Central memory CD8-positive, alpha-beta T cell (primary cell): ENCODE measurements at regions not wholly inside any gene's neighbourhood (a gene's known extent, or its start where the extent isn't known, plus 50 kb on each side); places are given as distances from the start of the nearest gene placed in this dataset.
"Not testable (repeated sequence)": the region's sequence is repeated elsewhere in the genome, so short reads cannot be mapped to it uniquely, and the experiment has no call there.

Experiments
- ATAC-seq: fragments of 150-1000 bp; cut with Tn5 transposase; replicated peaks from 2 replicates; pipeline ENCODE4 v1.10.0; 2022; ENCODE audit warnings: mild to moderate bottlenecking, moderate FRiP score, moderate number of reproducible peaks; ENCODE audit not compliant: poor library complexity, severe bottlenecking; ENCODE audit errors: extremely low read depth
- DNase-seq, 2 donors: peaks; one replicate each; pipeline ENCODE4 v3.0.0; 2021; ENCODE audit warnings: low spot score in 2 of 2
- H3K27ac Mint-ChIP-seq: one replicate; pipeline ENCODE4 v1.8.0; 2022; ENCODE audit warnings: low read depth, mild to moderate bottlenecking, moderate library complexity, mixed read lengths
- H3K27me3 Mint-ChIP-seq: one replicate; pipeline ENCODE4 v1.8.0; 2022; ENCODE audit warnings: mixed read lengths
- H3K36me3 Mint-ChIP-seq: one replicate; pipeline ENCODE4 v1.8.0; 2022; ENCODE audit warnings: mild to moderate bottlenecking, moderate library complexity, mixed read lengths; ENCODE audit not compliant: insufficient read depth
- H3K4me1 Mint-ChIP-seq: one replicate; pipeline ENCODE4 v1.8.0; 2022; ENCODE audit warnings: mixed read lengths
- H3K4me3 Mint-ChIP-seq: one replicate; pipeline ENCODE4 v1.8.0; 2022; ENCODE audit warnings: mild to moderate bottlenecking, moderate library complexity, mixed read lengths
- H3K9me3 Mint-ChIP-seq: one replicate; pipeline ENCODE4 v1.8.0; 2022; ENCODE audit warnings: mixed read lengths

DNA sequence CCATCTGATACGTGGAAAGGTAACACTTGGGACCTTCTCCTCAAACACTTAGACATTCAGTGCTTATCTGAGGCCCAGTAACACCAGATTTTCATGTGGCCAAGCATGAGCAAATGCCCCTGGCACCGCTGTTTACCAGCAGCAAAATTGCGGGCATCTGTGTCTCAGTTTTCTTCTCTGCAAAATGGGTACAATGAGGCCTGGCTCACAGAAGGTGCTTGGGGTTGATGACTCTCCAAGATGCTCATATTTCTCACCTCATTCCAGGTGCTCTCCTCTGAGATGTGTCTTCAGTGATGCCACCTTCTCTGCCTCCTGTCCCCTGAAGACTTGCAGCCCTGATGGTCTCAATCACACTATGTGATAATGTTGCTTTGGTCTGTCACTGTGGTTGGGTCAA is 321.7 kb downstream of the TSN start:
- ATAC-seq (no peak), DNase-seq (no peak)
- H3K27ac Mint-ChIP-seq = no peak overlapping the region
- no peaks in the 10 kb centered on the region for H3K27me3 Mint-ChIP-seq
- H3K4me1 Mint-ChIP-seq = no peaks in the 10 kb centered on the region
- no peaks in the 10 kb centered on the region for H3K9me3 Mint-ChIP-seq
- H3K36me3 Mint-ChIP-seq = no peaks in the 10 kb centered on the region
- H3K4me3 Mint-ChIP-seq = no peak overlapping the region

DNA sequence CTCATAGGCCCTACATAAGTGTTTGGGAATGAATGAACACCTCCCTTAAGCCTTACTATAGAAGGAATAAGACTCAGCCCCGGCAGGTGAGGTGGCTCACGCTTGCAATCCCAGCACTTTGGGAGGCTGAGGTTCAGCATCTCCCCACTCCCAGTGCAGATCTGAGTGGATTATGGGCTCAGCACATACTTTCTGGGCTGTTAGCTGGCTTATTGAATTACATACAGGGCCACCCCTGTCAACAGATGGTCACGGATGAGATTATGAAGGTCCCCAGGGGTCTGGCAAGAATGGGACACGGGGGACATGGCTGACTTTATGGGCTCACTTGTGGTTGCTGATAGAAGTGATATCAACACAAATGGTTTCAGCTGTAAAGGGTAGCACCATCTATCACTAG is 322.3 kb downstream of the TSN start:
- no peaks in the 10 kb centered on the region for H3K36me3 Mint-ChIP-seq
- H3K27me3 Mint-ChIP-seq = no peaks in the 10 kb centered on the region
- no peak overlapping the region for H3K27ac Mint-ChIP-seq
- H3K9me3 Mint-ChIP-seq = no peaks in the 10 kb centered on the region
- DNase-seq (no peak), ATAC-seq (no peak)
- H3K4me3 Mint-ChIP-seq = no peak overlapping the region
- H3K4me1 Mint-ChIP-seq = no peaks in the 10 kb centered on the region

DNA sequence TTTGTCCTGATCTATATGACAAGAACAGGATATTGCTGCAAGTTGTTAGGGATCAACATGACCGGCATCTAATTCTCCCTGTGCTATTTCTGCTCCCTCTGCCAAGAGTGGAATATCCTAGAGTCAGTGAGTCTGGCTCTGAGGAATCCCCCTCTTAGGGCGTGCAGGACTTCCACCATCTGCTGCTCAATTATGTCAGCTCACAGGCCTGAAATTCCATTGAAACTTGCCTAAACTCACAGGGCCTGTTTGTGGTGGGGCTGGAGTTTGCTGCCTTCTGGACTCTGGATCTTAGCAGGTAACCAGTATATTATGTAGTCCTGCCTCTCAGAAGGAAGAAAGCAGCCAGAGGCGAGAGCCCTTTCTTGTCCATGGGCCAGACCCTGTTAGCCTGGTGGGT is 323.0 kb downstream of the TSN start:
- ATAC-seq = no peak
- no peak for DNase-seq
- H3K9me3 Mint-ChIP-seq = no peaks in the 10 kb centered on the region
- H3K4me3 Mint-ChIP-seq = no peak overlapping the region
- H3K27ac Mint-ChIP-seq = no peak overlapping the region
- H3K4me1 Mint-ChIP-seq = no peaks in the 10 kb centered on the region
- no peaks in the 10 kb centered on the region for H3K36me3 Mint-ChIP-seq
- H3K27me3 Mint-ChIP-seq = no peaks in the 10 kb centered on the region

DNA sequence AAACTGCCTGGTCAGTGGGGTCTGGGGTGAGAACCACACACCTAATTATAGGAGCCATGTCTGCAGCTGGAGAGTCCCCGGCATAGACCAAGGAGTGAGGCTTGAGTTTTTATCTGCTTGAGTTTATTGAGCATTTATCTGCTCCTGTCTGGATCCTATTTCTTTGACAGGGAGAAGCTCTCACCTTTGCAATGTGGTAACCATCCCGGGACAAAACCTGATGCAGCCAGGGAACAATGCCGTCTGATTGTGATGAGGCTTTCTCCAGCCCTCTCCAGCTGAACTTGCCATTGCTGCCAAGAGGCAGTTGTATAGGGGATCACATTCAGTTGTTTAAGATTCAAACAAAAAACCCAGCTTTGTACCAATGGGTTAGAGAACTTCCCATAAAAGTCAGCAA is 324.4 kb downstream of the TSN start:
- Mint-ChIP-seq H3K4me1 (no peaks in the 10 kb centered on the region), H3K27me3 (no peaks in the 10 kb centered on the region), H3K4me3 (no peak overlapping the region), H3K27ac (no peak overlapping the region), H3K9me3 (no peaks in the 10 kb centered on the region), H3K36me3 (no peaks in the 10 kb centered on the region)
- DNase-seq (no peak), ATAC-seq (no peak)

DNA sequence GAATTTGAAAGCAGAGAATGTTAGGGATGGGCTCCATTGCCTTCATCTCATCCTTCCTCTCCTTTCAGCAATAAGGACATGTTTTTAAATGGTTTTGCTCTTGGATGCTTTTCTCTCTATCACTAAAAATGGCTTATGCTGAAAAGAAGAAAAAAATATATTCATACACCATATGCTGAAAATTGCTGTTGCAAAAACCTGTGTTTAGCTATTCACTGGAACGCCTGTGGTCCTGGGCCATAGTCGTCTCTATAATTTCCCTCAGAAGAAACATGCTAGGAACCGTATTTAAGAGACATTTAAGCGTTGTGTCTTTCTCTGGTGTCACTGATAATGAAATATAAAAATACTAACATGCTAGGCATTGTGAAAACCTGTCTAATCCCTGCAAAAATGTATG is 324.9 kb downstream of the TSN start:
- Mint-ChIP-seq H3K4me3 (no peak overlapping the region), H3K36me3 (no peaks in the 10 kb centered on the region), H3K9me3 (no peaks in the 10 kb centered on the region), H3K4me1 (no peaks in the 10 kb centered on the region), H3K27ac (no peak overlapping the region), H3K27me3 (no peaks in the 10 kb centered on the region)
- DNase-seq (no peak), ATAC-seq (no peak)

DNA sequence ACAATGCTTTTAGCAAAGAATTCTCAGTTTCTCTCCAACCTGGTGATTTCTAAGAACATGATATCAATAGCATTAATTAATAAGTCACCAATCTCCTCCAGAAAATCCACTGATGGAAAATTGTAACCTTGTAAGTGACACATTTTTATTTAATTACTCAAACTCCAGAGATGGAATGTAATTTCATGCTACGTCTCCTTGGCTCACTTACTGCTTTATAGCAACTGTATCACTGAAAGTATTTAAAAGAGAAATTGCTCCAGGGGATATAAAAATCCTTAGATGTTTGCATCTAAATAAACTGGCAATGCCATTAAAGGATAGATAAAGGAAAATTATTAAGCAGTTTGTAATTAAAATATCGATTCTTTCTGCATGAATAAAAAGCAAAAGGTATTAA is 325.4 kb downstream of the TSN start:
- Mint-ChIP-seq H3K9me3 (no peaks in the 10 kb centered on the region), H3K4me3 (no peak overlapping the region), H3K27ac (no peak overlapping the region), H3K27me3 (no peaks in the 10 kb centered on the region), H3K36me3 (peaks cover under 1% of the 10 kb centered on the region), H3K4me1 (no peaks in the 10 kb centered on the region)
- no peak for DNase-seq
- ATAC-seq = no peak

DNA sequence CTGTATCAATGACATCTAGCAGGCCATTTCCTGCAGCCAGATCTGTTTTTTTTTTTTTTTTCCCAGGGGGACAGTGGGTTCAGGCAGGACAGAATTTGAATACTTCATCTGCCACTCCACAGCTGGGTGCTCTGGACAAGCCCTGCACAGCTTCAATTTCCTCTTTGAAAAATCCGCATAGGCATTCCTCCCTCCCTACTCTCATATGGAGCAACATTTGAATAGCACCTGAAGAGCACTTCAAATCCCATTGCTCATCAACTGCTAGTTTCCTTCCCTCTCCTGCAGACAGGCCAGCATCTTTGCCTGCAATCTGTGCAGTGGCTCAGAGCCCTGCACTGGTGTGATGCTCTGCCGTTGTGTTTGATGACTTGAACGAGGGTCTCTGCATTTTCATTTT is 326.3 kb downstream of the TSN start:
- no peaks in the 10 kb centered on the region for H3K27me3 Mint-ChIP-seq
- no peak for DNase-seq
- no peaks in the 10 kb centered on the region for H3K9me3 Mint-ChIP-seq
- peaks cover 3% of the 10 kb centered on the region for H3K36me3 Mint-ChIP-seq
- H3K27ac Mint-ChIP-seq = no peak overlapping the region
- no peak for ATAC-seq
- H3K4me1 Mint-ChIP-seq = no peaks in the 10 kb centered on the region
- H3K4me3 Mint-ChIP-seq = no peak overlapping the region

DNA sequence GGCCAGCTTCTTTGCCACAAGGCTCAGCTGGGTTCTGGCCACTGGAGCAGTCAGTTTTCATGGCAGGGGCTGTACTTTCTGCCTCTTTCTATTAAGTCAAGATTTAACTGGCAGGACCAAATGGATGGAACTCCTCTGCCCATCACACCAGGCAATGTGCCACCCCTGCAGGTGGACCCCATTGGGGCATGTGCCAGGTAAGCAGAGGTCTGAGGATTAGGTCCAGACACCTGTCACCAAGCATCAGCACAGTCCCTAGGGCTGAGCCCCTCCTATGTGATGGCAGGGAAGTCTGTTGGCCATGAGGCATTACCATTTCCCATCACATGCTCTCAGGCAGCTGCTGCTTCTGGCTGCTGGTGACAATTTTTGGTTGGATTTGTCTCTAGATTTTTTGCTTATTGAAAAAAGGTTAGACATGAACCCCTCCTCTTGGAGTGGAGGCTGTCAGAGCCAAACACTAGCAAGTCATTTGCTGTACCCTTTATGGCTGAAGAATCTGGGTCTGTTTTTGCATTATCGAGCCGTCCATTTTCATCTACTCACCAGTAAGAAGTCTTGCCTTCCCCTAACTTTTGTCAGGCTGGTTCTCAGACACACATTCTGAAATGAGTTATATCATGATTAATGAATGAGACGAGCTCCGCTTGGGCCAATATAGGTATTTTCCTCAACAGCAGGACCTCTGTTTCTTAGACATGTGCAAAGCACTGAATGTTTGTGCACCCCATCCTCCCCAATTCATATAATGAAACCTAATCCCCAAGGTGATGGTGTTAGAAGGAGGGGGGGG is 328.0 kb downstream of the TSN start:
- DNase-seq = no peak
- Mint-ChIP-seq H3K36me3 (peaks cover 3% of the 10 kb centered on the region), H3K27ac (no peak overlapping the region), H3K9me3 (no peaks in the 10 kb centered on the region), H3K4me3 (no peak overlapping the region), H3K4me1 (no peaks in the 10 kb centered on the region), H3K27me3 (no peaks in the 10 kb centered on the region)
- ATAC-seq = no peak

DNA sequence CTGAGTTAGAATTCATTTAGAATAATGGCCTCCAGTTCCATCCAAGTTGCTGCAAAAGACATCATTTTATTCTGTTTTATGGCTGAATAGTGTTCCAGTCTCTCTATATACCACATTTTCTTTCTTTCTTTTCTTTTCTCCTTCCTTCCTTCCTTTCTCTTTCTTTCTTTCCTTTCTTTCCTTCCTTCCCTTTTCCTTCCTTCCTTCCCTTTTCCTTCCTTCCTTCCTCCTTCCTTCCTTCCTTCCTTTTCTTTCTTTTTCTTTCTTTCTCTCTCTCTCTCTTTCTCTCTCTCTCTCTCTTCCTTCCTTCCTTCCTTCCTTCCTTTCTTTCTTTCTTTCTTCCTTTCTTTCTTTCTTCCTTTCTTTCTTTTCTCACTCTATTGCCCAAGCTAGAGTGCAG is 330.2 kb downstream of the TSN start:
- not testable (repeated sequence) for H3K36me3 Mint-ChIP-seq, H3K4me1 Mint-ChIP-seq, H3K4me3 Mint-ChIP-seq, ATAC-seq, H3K27ac Mint-ChIP-seq, H3K27me3 Mint-ChIP-seq, DNase-seq, H3K9me3 Mint-ChIP-seq

DNA sequence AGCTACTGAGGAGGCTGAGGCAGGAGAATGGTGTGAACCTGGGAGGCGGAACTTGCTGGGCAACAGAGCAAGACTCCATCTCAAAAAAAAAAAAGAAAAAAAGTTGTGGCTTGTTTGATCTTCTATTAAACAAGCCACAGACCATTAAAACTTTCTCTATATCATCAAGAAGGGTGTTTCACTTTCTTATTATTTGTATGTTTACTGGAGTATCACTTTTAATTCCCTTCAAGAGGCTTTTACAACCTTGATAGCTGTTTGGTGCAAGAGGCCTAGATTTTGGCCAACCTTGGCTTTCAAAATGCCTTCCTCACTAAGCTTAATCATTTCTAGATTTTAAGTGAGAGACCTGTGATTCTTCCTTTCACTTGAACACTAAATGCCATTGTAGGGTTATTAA is 339.1 kb downstream of the TSN start:
- Mint-ChIP-seq H3K27me3 (peaks cover 8% of the 10 kb centered on the region), H3K4me3 (no peak overlapping the region), H3K36me3 (no peaks in the 10 kb centered on the region), H3K4me1 (no peaks in the 10 kb centered on the region), H3K9me3 (peaks cover 7% of the 10 kb centered on the region), H3K27ac (no peak overlapping the region)
- DNase-seq (no peak), ATAC-seq (no peak)

DNA sequence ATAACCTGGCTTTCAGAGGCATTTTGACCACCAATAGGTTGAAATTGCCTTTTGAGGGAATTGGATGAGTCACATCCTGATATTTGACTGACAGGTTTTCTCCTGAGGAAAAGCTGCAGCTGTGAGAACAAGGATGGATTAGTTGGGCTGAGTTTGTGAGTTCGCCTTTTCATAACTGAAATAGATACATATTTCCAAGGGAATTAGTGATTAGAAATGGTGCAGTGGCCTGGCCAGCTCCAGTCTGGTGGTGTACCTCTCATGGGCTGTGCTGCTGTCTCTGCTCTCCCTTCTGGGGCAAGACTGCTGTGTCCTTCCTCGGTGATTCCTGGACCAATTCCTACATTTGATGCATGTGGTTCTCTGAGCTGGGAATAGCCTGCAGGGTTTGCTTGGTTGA is 341.3 kb downstream of the TSN start:
- H3K27ac Mint-ChIP-seq = no peak overlapping the region
- no peaks in the 10 kb centered on the region for H3K4me1 Mint-ChIP-seq
- peaks cover 8% of the 10 kb centered on the region for H3K27me3 Mint-ChIP-seq
- ATAC-seq = no peak
- no peak for DNase-seq
- peaks cover 5% of the 10 kb centered on the region for H3K9me3 Mint-ChIP-seq
- H3K36me3 Mint-ChIP-seq = no peaks in the 10 kb centered on the region
- H3K4me3 Mint-ChIP-seq = no peak overlapping the region

DNA sequence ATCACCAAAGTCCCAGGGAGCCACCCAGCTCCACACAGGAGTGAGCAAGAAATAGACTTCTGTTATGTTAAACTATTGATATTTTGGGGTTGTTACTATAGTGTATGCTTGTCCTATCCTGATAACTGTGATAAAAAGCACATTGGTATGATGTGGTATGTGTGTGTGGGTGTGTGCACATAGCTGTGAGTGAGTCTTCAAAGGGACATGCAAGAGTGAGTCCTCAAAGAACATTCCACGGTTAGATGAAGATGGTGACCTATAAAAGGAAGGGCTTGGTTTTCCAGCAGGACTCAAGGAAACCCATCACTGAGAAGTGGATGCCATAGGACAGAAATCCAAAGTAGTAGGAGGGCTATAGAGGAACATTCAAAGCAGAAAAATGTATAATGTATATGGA is 342.9 kb downstream of the TSN start:
- H3K27ac Mint-ChIP-seq = no peak overlapping the region
- no peak for ATAC-seq
- H3K27me3 Mint-ChIP-seq = peaks cover 8% of the 10 kb centered on the region
- H3K4me1 Mint-ChIP-seq = no peaks in the 10 kb centered on the region
- no peak for DNase-seq
- H3K9me3 Mint-ChIP-seq = no peaks in the 10 kb centered on the region
- H3K4me3 Mint-ChIP-seq = no peak overlapping the region
- no peaks in the 10 kb centered on the region for H3K36me3 Mint-ChIP-seq

DNA sequence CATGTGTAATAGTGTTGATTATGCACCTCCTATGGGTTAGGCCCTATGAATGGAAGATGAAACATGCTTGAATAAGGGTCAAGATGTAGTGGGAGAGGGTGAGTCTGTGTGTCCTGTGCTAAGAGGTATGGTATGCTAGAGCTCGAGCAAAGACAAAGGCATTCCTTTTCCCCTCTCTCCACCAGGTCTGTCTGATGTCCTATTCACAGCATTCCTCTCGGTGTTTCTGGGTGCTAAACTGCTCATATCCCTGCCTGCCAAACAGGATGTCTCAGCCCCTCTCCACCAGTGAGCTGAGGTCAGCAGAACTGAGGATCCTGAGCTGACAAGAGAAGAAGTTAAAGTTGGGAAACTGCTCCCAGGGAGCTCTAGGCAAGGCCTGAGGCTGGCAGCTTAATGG is 344.9 kb downstream of the TSN start:
- Mint-ChIP-seq H3K4me3 (no peak overlapping the region), H3K27me3 (peaks cover 8% of the 10 kb centered on the region), H3K27ac (no peak overlapping the region), H3K9me3 (peaks cover 5% of the 10 kb centered on the region), H3K4me1 (no peaks in the 10 kb centered on the region), H3K36me3 (no peaks in the 10 kb centered on the region)
- no peak for DNase-seq
- ATAC-seq = no peak
